ENCODE measurements at regions not wholly inside any gene's neighbourhood (a gene's known extent, or its start where the extent isn't known, plus 50 kb on each side); places are given as distances from the start of the nearest gene placed in this dataset.

DNA sequence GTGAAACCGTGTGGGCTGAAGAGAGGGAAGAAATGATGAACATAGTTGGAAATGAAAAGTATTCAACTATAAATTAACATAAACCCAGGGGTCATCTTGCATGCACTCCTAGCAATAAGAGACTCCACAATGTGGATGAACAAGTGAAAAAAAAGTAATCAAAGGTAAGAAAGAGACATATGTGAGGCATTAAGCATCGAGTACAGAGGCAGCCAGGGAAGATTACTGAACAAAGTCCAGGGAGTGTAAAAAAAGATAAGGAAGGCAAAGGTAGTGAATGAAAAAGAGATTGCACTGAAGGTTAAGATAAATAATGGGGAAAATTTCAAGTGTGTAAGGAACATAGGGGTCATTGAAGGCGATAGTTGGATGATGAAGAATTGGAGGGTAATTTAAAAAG lies 330.8 kb upstream of the PROX1 start:
- no peak for DNase-seq

DNA sequence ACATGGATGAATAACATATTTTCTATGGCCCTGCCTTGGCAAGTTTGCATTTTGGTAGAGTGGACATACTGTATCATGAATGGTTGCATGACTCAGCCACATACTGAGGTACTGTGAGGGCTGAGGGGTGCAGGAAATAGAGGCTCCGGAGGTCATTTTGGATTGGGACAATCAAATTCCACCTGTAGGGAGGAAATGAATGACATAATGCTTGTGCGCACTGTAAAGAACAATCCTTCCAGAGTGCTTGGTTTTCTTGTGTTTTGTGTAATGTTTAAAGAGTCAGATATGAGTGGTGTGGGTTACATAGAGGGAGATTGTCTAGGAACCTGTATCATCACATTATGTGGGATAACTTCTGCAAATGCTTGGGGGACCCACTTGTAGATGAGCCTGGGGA lies 329.9 kb upstream of the PROX1 start:
- DNase-seq, result no peak

DNA sequence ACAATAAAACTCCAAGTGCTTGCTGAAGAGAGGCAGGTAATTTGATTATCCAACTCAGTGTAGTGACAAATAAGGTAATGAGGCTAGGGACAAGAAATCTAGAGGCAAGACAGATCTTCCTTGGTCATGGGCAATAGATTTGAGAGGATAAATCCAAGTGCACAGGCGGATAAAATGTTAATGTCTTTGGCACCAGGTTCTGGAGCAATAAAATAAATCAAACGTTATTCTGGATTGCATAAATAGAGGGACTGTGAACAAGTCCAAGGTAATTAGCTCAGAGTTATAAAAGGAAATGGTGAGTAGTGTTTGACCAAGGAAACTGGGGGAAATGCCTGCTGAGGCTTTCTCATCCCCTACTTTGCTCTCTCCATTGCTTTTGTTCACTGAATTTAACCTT lies 329.3 kb upstream of the PROX1 start:
- DNase-seq, result no peak

DNA sequence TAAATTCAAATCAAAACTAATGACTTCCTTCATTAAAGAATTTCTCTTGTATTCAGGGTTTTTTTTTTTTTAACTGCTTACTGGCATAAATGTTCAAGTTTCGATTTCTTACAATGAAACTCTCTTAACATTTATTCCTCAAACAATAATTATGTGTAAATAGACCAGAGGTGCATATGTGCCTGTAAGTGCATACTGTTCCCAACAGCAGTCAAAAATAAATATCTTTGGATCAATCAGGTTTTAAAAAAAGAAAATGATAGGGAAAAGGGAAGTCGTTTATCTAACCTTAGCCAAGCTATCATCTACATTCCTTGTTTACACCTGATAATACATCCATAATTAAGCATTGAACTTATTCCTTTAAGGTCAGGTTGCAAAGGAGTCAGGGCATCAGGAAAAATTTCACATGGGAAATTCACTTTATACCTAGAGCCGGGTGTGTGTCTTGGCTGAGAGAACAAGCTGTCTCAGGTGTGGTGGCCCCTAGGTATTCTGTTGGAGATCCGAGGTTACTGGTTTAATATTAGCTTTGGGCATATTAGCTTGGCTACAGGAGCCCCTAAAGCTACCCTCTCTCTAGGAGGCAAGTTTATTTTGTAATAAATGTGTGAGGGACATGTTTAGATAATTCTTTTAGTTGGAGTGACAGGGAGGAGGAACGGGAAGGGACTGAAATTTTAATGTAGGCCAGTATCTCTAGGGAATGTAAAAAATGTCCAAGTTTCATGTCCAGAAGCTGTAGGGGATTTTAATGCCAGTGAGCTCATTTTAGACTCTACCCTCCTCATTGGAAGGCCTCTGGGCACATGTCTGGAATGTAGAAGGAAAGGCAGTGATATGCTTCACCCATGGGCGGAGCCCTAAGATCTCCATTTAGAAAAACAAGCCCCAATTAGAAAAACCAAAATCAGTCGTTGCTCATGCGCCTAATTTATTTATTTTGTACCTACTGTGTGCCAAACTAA lies 327.9 kb upstream of the PROX1 start:
- no peak for DNase-seq

DNA sequence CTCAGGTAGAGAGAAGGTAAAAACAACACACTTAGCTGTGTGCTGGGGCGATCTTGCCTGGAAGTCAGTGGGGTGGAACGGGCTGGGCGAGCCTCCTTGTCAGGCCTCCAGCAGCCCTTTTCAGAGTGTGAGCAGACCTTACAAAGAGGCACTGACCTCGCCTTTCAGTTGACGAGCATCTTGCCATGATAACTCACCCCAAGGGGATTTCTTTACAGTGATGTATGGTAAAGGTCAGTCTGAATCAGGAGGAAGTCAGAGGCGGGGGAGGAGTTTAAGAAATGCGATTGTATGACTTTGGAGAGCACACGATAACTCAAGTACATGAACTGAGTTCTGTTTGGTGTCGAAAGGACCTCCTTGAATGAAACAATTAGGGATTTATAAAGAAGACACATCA lies 326.5 kb upstream of the PROX1 start:
- no peak for DNase-seq

DNA sequence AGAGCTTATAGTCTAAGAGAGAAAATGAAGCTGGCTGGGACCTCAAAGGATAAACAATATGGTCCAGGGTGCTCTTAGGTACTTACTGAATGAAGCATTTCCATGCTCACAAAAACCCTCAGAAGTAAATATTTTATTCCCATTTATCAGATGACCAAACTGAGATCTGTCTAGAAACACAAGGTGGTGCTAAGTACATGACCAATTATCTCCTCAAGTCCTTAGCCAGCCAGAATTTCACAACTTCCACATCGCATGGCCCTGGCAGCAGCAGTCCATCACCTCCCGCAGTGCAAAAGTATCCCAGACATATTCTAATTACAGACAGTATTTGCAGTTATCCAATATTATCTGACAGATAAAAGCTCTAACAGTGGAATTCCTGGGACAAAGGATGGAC lies 321.7 kb upstream of the PROX1 start:
- DNase-seq, result no peak

DNA sequence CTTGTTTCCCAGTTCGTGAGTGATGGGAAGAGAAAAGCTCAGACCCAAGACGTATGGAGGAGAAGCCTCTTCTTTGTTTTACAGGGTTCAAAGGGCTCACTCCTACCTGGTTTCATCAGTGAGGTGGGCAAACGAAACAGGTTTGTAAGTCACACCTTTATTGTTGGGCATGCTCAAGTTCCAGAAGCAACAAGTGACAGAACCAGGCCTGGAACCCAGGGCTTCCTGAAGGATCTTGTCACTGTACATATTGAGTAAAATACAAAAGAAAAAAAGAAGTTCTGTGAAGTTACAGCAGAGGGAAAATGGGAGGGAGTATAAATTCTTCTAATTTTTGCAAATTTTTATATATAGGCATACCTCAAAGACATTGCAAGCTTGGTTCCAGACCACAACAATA lies 320.9 kb upstream of the PROX1 start:
- no peak for DNase-seq

DNA sequence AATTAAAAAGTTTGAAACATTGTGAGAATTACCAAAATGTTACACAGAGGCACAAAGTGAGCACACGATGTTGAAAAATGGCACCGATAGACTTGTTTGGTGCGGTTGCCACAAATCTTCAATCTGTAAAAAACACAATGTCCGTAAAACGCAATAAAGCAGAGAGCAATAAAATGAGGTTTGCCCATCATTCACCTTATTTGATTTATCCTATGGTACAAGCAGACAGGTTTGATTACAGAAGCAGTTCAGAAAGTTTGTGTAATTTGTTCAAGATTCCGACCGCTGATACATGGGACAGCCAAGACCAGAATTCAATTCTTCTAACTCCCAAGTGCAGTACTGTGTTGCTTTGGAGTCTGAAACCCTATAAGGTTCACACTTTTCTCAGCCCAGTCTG lies 318.3 kb upstream of the PROX1 start:
- DNase-seq, result no peak

DNA sequence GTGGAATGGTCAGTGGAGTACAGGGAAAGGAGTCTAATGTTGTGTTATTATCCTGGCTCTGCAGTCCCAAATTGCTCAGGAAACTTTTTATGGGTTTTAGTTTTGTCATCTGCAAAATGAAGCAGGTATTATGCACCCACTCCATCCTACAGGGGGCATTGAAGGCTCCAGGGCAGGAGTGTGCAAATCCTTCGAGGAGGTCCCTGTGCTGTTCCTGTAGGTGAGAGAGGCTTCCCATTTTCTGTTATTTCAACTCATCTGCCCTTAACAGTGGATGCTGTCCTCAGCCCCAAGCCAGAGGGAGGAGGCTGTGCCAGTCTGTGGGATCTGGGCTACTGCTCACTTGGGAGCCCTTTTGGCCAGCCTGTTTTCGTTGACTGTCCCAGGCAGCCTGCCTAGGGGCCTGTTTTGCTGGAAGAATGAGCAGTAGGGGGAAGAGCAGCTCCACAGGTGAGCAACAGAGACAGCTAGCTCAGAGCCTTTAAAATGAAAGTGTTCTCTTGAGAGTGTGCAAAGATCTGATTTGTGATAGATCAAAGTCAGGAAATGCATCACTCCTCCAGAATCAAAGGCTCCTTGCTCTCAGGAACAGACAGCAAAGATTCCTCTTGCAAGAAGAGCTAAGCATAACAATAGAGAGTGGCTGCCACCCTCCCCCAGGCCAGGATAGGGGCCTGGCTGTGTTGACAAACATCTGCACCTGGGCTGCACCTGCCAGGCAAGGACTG lies 317.6 kb upstream of the PROX1 start:
- DNase-seq, result no peak

DNA sequence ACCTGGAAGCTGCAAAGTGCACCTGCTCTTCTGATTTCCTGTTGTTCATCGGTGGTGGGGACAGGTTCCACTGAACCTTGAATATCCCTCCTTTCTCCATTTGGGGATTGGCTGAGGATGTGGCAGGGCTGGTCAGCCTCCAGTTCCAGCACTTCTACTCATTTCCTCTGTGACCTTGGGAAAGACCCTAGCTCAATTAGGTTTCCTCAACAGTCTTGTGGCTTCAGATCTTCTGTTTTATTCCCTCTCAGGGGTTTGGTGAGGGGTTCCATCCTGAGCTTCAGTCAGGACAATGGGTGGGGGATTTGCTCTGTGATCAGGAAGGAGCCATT lies 317.1 kb upstream of the PROX1 start:
- DNase-seq, result no peak

DNA sequence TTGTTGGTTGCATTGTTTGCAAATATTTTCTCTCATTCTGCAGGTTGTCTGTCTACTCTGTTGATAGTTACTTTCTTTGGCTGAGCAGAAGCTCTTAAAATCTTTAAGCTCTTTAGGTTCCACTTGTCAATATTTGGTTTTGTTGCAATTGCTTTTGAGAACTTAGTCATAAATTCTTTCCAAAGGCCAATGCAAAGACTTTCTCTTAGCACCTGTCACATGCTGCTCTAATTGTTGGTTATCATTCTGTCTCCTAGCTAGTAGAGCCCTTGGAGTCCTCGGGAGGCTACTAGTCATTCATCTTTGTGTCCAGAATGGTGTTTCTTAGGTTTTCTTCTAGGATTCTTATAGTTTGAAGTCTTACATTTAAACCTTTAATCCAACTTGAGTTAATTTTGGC lies 312.7 kb upstream of the PROX1 start:
- DNase-seq, result no peak

DNA sequence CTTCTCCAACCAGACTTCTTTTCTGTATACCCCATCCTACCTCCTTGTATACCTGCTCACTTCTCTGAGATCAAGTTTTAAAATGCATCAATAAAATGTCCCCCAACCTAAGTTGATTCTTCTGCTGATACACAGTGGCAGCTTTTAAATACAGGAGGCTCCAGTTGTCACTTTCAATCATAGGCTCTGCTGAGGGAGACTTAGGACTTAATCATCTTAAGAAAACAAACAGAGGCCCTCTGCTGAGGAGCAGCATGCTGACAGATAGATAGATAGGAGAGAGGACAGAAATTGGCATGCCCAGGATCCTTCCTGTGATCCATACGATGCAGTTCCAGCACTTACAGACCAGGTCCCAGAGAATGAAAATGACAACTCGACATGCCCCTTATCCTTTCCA lies 311.0 kb upstream of the PROX1 start:
- no peak for DNase-seq

DNA sequence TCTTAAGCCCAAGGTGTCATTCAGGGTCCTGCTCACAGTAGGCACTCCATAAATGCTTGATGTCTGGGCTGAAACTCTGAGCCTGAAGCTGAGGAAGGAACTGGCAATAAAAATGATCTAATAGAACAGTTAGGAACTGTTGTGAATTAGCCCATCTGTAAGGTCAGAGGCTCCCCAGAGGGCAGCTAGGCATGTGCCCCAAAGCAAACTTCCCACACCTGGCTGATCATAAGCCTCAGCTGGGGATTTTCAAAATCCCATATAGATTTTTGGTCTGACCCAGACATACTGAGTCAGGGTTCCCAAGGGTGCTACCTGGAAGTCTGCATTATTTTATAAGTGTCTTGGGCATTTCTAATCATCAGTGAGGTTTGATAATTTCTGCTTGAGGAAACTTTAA lies 309.4 kb upstream of the PROX1 start:
- no peak for DNase-seq

DNA sequence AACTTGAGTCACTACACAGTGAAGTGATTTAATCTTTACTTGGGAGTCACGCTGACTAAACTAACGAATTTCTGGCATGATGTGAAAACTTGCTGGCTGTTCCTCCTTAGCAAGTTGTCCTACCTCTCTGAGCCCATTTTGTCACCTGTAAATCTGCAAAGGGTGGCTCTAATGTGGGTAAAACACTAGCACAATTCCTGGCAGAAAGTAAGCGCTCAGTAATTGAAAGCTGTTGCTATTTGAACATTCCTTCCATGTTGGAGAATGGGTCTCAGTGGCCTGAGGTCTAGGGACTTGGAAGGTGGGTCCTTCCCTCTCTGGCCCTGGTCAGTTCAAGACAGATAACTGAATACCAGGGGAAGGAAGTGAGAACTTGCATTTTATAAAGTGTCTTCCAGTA lies 309.0 kb upstream of the PROX1 start:
- DNase-seq, result no peak

DNA sequence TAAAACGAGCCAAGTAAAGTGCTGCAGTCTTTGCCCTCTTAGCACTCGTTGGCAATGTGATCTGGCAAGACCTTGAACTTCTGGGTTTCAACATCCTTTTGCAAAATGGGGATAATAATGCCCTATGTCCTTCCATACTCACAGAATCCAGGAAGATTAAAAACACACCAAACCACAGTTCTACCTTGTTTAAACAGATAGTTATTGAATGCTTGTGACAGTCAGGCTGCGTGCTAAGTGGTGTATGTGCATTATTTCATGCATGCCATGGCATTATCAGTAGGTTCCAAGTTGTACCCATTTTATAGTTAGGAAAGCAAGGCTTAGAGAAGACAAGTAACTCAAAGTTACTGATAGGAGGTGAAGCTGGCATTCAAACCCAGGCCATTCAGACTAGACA lies 308.6 kb upstream of the PROX1 start:
- no peak for DNase-seq

DNA sequence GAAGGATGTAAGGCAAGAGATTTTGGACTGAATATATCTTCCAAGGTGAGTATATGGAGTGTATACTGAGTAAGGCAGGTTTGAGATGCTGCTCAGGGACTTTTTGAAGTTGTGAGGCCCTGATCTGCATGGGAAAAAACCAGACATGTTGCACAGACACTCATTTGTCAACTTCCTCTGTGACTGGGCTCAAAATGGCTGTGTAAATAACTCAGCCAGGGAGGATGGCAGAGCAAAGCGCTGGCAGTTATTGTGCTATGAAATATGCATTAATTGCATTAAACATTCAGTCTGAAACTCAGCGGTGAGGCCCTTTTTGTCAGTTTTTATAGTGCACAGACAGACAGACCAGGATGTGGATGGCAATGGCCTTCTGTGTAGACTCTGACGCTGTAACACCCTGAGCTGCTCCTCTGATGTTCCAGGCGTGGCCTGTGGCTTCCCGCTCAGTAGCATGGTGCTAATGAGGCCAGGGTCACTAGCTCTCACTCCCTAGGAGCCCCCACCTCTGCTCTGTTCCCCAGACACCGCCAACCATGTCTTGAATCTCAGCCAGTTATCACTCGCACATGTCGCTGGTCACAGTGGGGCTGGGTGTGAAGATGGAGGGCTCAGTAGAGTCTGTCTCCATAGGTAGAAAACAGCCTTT lies 307.0 kb upstream of the PROX1 start:
- no peak for DNase-seq

DNA sequence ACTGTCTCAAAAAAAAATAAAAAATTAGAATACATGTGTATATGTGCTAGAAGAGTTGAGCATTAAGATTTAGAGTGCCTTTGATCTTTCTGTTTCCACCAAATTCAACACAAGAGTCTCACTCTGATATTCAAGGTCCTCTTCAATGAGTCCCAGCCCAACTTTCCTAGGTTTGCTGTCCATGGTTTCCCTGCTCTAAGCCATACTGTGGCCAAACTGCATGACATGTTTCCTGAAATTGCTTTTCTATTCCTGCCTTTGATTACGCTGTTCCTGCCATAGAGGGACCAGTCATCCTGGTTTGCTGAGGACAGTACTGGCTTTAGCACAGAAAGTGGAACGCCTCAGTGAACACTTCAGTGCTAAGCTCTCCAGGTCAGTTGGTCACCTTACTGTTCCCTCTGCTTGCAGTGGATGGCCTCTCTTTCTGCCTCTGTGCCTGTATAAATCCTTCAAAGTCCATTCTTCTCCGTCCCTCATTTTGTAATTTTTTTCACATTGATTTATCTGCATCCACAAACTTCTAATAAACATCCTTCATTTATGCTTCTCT lies 305.9 kb upstream of the PROX1 start:
- DNase-seq, result no peak

DNA sequence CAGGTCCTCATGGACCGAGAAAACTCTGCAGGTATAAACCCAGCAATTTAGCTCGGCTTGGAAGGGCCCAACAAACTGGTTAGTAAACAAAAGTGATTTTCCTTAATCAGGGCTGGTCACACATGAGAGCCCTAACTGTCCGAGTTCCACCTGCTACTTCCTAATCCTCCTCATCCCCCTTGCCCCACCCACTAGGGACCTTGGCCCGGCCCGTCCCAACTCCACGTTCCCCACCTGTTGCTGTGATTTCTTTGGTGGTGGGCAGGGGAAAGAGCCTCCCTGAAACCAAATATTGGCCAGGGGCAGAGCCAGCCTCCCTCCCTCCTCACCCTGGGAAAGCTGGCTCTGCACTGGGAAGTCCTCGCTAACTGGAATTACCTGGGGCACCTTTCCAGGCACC lies 304.2 kb upstream of the PROX1 start:
- DNase-seq, result no peak

DNA sequence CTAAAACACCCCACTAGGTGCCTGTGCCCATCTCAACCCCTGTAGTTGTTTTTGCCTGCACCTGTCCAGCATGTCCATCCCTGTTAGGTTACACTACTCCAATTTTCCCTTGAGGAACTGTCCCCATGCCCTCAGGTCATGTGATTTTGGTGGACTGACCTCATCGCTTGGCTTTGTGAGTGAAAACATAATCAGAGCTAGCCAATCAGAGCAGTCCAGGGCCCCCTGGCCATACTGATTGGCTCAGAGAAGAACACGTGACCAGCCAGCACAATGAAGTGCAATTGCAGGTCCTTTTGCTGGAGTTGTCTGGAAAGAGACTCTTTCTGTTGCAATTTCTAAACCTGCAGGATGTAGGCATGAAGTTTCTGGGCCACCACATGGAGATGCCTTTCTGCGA lies 303.3 kb upstream of the PROX1 start:
- DNase-seq, result no peak

DNA sequence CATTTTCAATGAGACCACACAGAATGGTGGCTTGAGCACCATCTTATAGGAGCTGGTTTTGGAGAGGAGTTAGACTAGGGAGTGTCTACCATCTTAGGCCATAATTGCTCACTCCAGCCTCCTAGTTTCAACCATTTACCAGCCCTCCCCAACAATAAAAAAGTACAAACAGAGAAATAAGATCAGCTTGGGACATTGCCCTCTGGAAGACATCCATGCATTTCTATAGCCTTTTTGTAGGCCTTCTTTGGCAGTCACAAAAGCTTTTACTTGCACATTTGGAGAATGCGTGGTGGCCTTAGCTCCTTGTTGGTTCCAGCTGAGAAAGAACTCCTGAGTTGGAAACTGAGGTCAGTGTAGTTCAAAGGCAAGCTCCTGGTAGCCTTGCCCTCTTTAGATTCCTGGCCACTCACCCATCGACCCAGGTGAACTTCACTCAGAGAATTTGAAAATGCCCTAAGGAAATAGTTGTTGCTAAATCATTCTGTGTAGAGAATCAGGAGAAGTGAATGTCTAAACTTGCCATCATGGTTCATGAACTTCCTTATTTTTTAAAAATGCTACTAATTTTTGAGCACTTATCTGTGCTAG lies 301.7 kb upstream of the PROX1 start:
- DNase-seq, result no peak

DNA sequence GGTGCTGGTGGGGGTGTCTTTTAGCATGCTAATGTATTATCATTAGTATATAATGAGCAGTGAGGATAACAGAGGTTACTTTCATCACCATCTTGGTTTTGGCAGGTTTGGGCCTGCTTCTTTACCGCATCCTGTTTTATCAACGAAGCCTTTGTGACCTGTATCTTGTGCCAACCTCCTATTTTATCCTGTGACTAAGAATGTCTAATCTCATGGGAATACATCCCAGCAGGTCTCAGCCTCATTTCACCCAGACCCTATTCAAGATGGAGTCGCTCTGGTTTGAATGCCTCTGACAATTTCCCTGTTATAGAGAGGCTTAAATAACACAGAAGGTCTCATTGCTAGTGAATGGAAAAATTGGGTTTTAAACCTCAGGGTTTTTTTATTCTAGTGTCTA lies 300.8 kb upstream of the PROX1 start:
- DNase-seq, result no peak

DNA sequence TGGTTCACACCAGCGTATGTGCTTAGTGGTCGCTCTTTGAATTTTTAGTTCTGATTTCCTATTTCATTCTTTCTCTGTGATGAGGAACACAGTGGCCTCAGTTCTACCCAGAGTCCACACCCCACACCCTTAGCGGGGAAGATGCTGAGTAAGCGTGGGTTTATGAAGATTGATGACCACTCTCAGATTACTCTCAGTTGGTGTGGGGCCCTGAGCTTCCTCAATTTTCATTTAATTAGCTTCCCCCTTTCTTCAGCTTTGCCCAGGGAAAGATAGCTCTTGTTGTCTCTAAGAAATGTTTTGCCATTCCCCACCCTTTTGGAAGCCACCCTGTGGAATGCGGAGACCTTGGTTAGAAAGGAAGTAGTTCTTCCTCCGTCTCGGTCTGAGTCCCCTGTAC lies 299.9 kb upstream of the PROX1 start:
- no peak for DNase-seq

DNA sequence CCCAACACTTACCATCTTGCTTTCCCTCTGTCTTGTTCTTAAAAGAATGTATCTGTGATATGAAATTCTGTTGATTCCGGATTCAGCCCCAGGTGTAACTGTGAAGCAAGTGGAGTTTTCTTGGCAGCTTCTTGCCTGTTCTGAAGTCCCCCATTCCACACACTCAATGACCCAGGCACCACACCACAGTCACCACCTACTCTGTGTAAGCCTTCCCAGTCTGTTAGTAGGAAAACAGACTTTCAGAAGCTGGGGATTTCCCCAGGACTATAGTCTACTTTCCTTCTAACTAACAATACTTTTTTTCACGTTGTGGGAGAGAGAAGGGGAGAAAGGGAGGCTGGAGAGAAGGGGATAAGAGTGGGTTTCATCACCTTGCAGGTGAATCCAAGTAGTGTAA lies 299.1 kb upstream of the PROX1 start:
- DNase-seq, result no peak
